Peyer's patch (tissue), 4 donors: ENCODE measurements at regions not wholly inside any gene's neighbourhood (a gene's known extent, or its start where the extent isn't known, plus 50 kb on each side); places are given as distances from the start of the nearest gene placed in this dataset.

Experiments
- DNase-seq, 3 donors: peaks; one replicate each; pipeline ENCODE4 v3.0.0-alpha.2; 2017 to 2019
- H3K27ac ChIP-seq, 4 donors: fragments of 200-600 bp; sonication (generic); one replicate each; pipeline ENCODE4 v1.5.1; 2016 to 2019
- H3K27me3 ChIP-seq, 2 donors: fragments of 200-600 bp; sonication (generic); one replicate each; pipeline ENCODE4 v1.5.1; 2019
- H3K36me3 ChIP-seq, 3 donors: fragments of 200-600 bp; sonication (generic); one replicate each; pipeline ENCODE4 v1.5.1; 2016 to 2019
- H3K4me1 ChIP-seq, 4 donors: fragments of 200-600 bp; sonication (generic); one replicate each; pipeline ENCODE4 v1.5.1; 2016 to 2019
- H3K4me3 ChIP-seq, 4 donors: fragments of 200-600 bp; sonication (generic); 1 replicate in 3 of 4; 2 replicates in 1 of 4; pipeline ENCODE4 v1.5.1; 2016 to 2019; ENCODE audit warnings: mild to moderate bottlenecking in 1 of 4
- H3K9me3 ChIP-seq, 4 donors: fragments of 200-600 bp; sonication (generic); one replicate each; pipeline ENCODE4 v1.5.1; 2016 to 2019; ENCODE audit warnings: mild to moderate bottlenecking in 1 of 4
- POLR2A ChIP-seq, 2 donors: fragments of 450-650 bp; IDR thresholded peaks; one replicate each; pipeline ENCODE4 v1.5.1; 2017; ENCODE audit warnings: antibody characterized with exemption in 2 of 2, mild to moderate bottlenecking in 2 of 2, moderate library complexity in 2 of 2
- TF ChIP-seq, protein P1 (sequence below), 6 experiments: fragments of 450-650 bp in 4 of 6; fragments of 200-600 bp in 2 of 6; sonication (generic) in 1 of 6; IDR thresholded peaks; one replicate each; pipeline ENCODE4 v1.5.1; 2017 to 2019; ENCODE audit warnings: antibody characterized with exemption in 6 of 6, mild to moderate bottlenecking in 3 of 6, moderate library complexity in 1 of 6

- no peak overlapping the region for H3K4me3 ChIP-seq
- H3K36me3 ChIP-seq = no peaks in the 10 kb centered on the region
- no peak for DNase-seq
- no peaks in the 10 kb centered on the region for H3K4me1 ChIP-seq
- no peak for TF ChIP-seq POLR2A (IDR thresholded peaks at IDR 0.05)
- TF ChIP-seq, protein P1, sequence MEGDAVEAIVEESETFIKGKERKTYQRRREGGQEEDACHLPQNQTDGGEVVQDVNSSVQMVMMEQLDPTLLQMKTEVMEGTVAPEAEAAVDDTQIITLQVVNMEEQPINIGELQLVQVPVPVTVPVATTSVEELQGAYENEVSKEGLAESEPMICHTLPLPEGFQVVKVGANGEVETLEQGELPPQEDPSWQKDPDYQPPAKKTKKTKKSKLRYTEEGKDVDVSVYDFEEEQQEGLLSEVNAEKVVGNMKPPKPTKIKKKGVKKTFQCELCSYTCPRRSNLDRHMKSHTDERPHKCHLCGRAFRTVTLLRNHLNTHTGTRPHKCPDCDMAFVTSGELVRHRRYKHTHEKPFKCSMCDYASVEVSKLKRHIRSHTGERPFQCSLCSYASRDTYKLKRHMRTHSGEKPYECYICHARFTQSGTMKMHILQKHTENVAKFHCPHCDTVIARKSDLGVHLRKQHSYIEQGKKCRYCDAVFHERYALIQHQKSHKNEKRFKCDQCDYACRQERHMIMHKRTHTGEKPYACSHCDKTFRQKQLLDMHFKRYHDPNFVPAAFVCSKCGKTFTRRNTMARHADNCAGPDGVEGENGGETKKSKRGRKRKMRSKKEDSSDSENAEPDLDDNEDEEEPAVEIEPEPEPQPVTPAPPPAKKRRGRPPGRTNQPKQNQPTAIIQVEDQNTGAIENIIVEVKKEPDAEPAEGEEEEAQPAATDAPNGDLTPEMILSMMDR (IDR thresholded peaks at IDR 0.05) = no peak
- H3K27me3 ChIP-seq = no peaks in the 10 kb centered on the region
- no peaks in the 10 kb centered on the region for H3K9me3 ChIP-seq
- H3K27ac ChIP-seq = no peak overlapping the region
Observed at GRCh38 chr4:41318839-41319530, 62.3 kb downstream of the UCHL1 start.

- no peak for DNase-seq
- Histone ChIP-seq H3K4me3 (no peak overlapping the region), H3K36me3 (no peaks in the 10 kb centered on the region), H3K27me3 (no peaks in the 10 kb centered on the region), H3K4me1 (no peaks in the 10 kb centered on the region), H3K27ac (no peak overlapping the region), H3K9me3 (no peaks in the 10 kb centered on the region)
- no peak for TF ChIP-seq POLR2A (IDR thresholded peaks at IDR 0.05)
- TF ChIP-seq, protein P1 (IDR thresholded peaks at IDR 0.05) = no peak
Observed at GRCh38 chr4:41319553-41319952, 62.8 kb downstream of the UCHL1 start.

- H3K4me1 ChIP-seq = no peaks in the 10 kb centered on the region
- H3K27ac ChIP-seq = no peak overlapping the region
- H3K9me3 ChIP-seq = no peaks in the 10 kb centered on the region
- no peaks in the 10 kb centered on the region for H3K27me3 ChIP-seq
- H3K4me3 ChIP-seq = no peak overlapping the region
- DNase-seq = no peak
- TF ChIP-seq POLR2A (IDR thresholded peaks at IDR 0.05) = no peak
- TF ChIP-seq, protein P1 (IDR thresholded peaks at IDR 0.05) = no peak
- no peaks in the 10 kb centered on the region for H3K36me3 ChIP-seq
Observed at GRCh38 chr4:41320278-41320677, 63.5 kb downstream of the UCHL1 start.

- no peak overlapping the region for H3K4me3 ChIP-seq
- DNase-seq = no peak
- H3K27ac ChIP-seq = no peak overlapping the region
- no peaks in the 10 kb centered on the region for H3K9me3 ChIP-seq
- TF ChIP-seq, protein P1 (IDR thresholded peaks at IDR 0.05) = no peak
- TF ChIP-seq POLR2A (IDR thresholded peaks at IDR 0.05) = no peak
- no peaks in the 10 kb centered on the region for H3K27me3 ChIP-seq
- H3K4me1 ChIP-seq = no peaks in the 10 kb centered on the region
- H3K36me3 ChIP-seq = no peaks in the 10 kb centered on the region
Observed at GRCh38 chr4:41320786-41321185, 64.1 kb downstream of the UCHL1 start.

DNA sequence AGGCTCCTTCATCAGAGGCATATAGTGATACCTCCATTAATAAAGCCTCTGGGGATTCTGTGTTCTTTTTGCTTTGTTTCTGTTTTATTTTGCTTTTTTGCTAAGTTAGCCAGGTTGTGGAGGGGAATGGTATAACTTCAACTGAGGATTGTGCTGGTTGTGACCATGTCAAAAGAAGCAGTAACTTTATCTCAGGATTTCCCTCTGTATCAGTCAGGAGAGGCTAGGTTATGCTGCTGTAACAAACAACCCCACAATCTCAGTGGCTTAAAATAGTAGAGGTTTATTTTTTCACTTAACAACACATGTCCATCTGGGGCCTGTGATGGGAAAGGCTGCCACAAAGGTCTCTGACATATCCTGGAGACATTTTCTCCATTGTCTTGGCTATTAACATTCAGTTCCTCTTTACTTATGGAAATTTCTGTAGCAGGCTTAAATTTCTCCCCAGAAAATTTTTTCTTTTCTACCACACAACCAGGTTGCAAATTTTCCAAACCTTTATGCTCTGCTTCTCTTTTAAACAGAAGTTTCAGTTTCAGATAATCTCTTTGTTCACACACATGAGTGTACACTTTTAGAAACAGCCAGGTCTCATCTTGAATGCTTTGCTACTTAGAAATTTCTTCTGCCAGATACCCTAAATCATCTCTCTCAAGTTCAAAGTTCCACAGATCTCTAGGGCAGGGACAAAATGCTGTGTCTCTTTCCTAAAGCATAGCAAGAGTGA, 64.7 kb downstream of the UCHL1 start:
- TF ChIP-seq, protein P1 (IDR thresholded peaks at IDR 0.05) = no peak
- TF ChIP-seq POLR2A (IDR thresholded peaks at IDR 0.05) = no peak

More for the DNA sequence above, 64.7 kb downstream of the UCHL1 start:
- H3K9me3 ChIP-seq = no peaks in the 10 kb centered on the region
- no peaks in the 10 kb centered on the region for H3K4me1 ChIP-seq
- H3K27ac ChIP-seq = no peak overlapping the region
- no peak for DNase-seq
- H3K4me3 ChIP-seq = no peak overlapping the region
- no peaks in the 10 kb centered on the region for H3K36me3 ChIP-seq
- no peaks in the 10 kb centered on the region for H3K27me3 ChIP-seq
